ENCODE measurements at regions not wholly inside any gene's neighbourhood (a gene's known extent, or its start where the extent isn't known, plus 50 kb on each side); places are given as distances from the start of the nearest gene placed in this dataset.

DNA sequence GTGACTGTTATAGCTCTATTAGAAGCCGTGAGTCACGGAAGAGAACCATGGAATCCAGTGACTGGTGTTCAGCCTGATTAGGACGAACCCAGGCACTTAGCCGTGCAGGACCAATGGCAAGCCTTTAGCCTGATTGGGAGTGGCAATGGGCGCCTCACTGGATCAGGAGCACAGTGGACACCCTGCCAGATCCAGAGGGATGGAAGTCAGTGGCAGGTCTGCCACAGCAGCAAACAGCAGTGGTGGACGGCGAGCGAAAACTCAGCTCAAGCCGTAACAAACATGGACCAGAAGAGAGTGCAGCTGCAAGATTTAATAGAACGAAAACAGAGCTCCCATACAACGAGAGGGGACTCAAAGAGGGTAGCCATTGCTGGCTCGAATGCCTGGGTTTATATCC, 1326.5 kb downstream of the ADGRL3 start:
- in situ Hi-C loops (cut with HindIII; ENCODE audit: low pct_unique_long_range_greater_than_20kb, low sequenced_read_pairs) (no loop called here), intact Hi-C loops (cut with micrococcal nuclease; ENCODE audit: unreplicated experiment) (no loop called here)
- TF ChIP-seq SIN3A (IDR thresholded peaks at IDR 0.05; ENCODE audit: borderline replicate concordance, insufficient read depth, low read depth, low read length), result no peak
- Histone ChIP-seq H3K4me3 (ENCODE audit: low read depth in 2 of 2, low read length in 2 of 2) (no peak overlapping the region), H3K9me3 (ENCODE audit: control insufficient read depth, insufficient read depth, low read depth, low read length) (no peaks in the 10 kb centered on the region), H3K27me3 (ENCODE audit: control insufficient read depth, insufficient read depth, low read length) (no peaks in the 10 kb centered on the region), H3K4me1 (ENCODE audit: control insufficient read depth, insufficient read depth, low read length) (no peaks in the 10 kb centered on the region), H3K27ac (ENCODE audit: low read length) (no peak overlapping the region), H3K36me3 (ENCODE audit: control insufficient read depth, insufficient read depth, low read length) (no peaks in the 10 kb centered on the region)
- POLR2A ChIA-PET, result no interaction called here
- DNase-seq (ENCODE audit: low read depth, low spot score), result no peak
- BruUV-seq (replicated peaks), result no TSS peak
- ATAC-seq, result no peak
- CTCF ChIA-PET, result no interaction called here

DNA sequence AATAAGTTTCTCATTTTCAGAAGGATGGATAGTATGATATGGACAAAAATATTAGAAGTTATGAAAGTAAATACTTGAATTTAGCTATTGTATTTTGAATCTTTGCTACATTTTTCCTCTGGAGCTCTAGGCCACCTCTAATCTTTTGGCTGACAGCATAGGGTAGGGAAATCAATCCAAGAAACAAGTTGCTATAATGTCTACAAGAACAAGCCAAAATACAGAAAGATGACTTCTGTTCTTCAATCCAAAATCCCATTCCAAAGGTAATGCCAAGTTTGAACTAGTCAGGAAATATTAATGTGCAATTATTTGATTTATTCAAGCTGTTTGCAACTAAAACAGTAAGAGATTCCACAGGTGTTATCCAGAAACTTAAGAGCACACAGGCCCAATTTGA, 1323.1 kb downstream of the ADGRL3 start:
- H3K4me1 ChIP-seq (ENCODE audit: control insufficient read depth, insufficient read depth, low read length), result no peaks in the 10 kb centered on the region
- BruUV-seq (replicated peaks), result no TSS peak
- H3K9me3 ChIP-seq (ENCODE audit: control insufficient read depth, insufficient read depth, low read depth, low read length), result no peaks in the 10 kb centered on the region
- DNase-seq (ENCODE audit: low read depth, low spot score) (no peak), ATAC-seq (no peak)
- no peaks in the 10 kb centered on the region for H3K27me3 ChIP-seq (ENCODE audit: control insufficient read depth, insufficient read depth, low read length)
- no peaks in the 10 kb centered on the region for H3K36me3 ChIP-seq (ENCODE audit: control insufficient read depth, insufficient read depth, low read length)
- no peak overlapping the region for H3K4me3 ChIP-seq (ENCODE audit: low read depth in 2 of 2, low read length in 2 of 2)
- intact Hi-C loops (cut with micrococcal nuclease; ENCODE audit: unreplicated experiment) (no loop called here), in situ Hi-C loops (cut with HindIII; ENCODE audit: low pct_unique_long_range_greater_than_20kb, low sequenced_read_pairs) (no loop called here)
- POLR2A ChIA-PET, result no interaction called here
- CTCF ChIA-PET, result no interaction called here
- TF ChIP-seq, protein P1, sequence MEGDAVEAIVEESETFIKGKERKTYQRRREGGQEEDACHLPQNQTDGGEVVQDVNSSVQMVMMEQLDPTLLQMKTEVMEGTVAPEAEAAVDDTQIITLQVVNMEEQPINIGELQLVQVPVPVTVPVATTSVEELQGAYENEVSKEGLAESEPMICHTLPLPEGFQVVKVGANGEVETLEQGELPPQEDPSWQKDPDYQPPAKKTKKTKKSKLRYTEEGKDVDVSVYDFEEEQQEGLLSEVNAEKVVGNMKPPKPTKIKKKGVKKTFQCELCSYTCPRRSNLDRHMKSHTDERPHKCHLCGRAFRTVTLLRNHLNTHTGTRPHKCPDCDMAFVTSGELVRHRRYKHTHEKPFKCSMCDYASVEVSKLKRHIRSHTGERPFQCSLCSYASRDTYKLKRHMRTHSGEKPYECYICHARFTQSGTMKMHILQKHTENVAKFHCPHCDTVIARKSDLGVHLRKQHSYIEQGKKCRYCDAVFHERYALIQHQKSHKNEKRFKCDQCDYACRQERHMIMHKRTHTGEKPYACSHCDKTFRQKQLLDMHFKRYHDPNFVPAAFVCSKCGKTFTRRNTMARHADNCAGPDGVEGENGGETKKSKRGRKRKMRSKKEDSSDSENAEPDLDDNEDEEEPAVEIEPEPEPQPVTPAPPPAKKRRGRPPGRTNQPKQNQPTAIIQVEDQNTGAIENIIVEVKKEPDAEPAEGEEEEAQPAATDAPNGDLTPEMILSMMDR (IDR thresholded peaks at IDR 0.05), result no peak
- TF ChIP-seq, protein P2, sequence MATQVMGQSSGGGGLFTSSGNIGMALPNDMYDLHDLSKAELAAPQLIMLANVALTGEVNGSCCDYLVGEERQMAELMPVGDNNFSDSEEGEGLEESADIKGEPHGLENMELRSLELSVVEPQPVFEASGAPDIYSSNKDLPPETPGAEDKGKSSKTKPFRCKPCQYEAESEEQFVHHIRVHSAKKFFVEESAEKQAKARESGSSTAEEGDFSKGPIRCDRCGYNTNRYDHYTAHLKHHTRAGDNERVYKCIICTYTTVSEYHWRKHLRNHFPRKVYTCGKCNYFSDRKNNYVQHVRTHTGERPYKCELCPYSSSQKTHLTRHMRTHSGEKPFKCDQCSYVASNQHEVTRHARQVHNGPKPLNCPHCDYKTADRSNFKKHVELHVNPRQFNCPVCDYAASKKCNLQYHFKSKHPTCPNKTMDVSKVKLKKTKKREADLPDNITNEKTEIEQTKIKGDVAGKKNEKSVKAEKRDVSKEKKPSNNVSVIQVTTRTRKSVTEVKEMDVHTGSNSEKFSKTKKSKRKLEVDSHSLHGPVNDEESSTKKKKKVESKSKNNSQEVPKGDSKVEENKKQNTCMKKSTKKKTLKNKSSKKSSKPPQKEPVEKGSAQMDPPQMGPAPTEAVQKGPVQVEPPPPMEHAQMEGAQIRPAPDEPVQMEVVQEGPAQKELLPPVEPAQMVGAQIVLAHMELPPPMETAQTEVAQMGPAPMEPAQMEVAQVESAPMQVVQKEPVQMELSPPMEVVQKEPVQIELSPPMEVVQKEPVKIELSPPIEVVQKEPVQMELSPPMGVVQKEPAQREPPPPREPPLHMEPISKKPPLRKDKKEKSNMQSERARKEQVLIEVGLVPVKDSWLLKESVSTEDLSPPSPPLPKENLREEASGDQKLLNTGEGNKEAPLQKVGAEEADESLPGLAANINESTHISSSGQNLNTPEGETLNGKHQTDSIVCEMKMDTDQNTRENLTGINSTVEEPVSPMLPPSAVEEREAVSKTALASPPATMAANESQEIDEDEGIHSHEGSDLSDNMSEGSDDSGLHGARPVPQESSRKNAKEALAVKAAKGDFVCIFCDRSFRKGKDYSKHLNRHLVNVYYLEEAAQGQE (IDR thresholded peaks at IDR 0.05; ENCODE audit: insufficient read depth in 1 of 2, low read depth in 2 of 2, low read length in 1 of 2), result no peak
- TF ChIP-seq SIN3A (IDR thresholded peaks at IDR 0.05; ENCODE audit: borderline replicate concordance, insufficient read depth, low read depth, low read length) (no peak), TCF7L2 (IDR thresholded peaks at IDR 0.05; ENCODE audit: low read depth, low read length) (no peak), POLR2AphosphoS5 (IDR thresholded peaks at IDR 0.05; ENCODE audit: low read depth, low read length) (no peak)
- H3K27ac ChIP-seq (ENCODE audit: low read length), result no peak overlapping the region

DNA sequence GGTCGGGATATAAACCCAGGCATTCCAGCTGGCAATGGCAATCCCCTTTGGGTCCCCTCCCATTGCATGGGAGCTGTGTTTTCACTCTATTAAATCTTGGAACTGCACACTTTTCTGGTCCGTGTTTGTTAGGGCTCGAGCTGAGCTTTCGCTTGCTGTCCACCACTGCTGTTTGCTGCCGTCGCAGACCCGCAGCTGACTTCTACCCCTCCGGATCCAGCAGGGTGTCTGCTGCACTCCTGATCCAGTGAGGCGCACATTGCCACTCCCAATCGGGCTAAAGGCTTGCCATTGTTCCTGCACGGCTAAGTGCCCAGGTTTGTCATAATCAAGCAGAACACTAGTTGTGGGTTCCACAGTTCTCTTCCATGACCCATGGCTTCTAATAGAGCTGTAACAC, 1322.1 kb downstream of the ADGRL3 start:
- no peaks in the 10 kb centered on the region for H3K36me3 ChIP-seq (ENCODE audit: control insufficient read depth, insufficient read depth, low read length)
- no TSS peak for BruUV-seq (replicated peaks)
- ATAC-seq, result no peak

More for the DNA sequence above, 1322.1 kb downstream of the ADGRL3 start:
- in situ Hi-C loops (cut with HindIII; ENCODE audit: low pct_unique_long_range_greater_than_20kb, low sequenced_read_pairs), result no loop called here
- no peaks in the 10 kb centered on the region for H3K27me3 ChIP-seq (ENCODE audit: control insufficient read depth, insufficient read depth, low read length)
- H3K4me3 ChIP-seq (ENCODE audit: low read depth in 2 of 2, low read length in 2 of 2), result no peak overlapping the region
- TF ChIP-seq, protein P2 (IDR thresholded peaks at IDR 0.05; ENCODE audit: insufficient read depth in 1 of 2, low read depth in 2 of 2, low read length in 1 of 2), result no peak
- no peak for TF ChIP-seq SIN3A (IDR thresholded peaks at IDR 0.05; ENCODE audit: borderline replicate concordance, insufficient read depth, low read depth, low read length)
- TF ChIP-seq TCF7L2 (IDR thresholded peaks at IDR 0.05; ENCODE audit: low read depth, low read length), result no peak
- TF ChIP-seq, protein P1 (IDR thresholded peaks at IDR 0.05), result no peak
- TF ChIP-seq POLR2AphosphoS5 (IDR thresholded peaks at IDR 0.05; ENCODE audit: low read depth, low read length), result no peak
- POLR2A ChIA-PET, result no interaction called here
- no peaks in the 10 kb centered on the region for H3K4me1 ChIP-seq (ENCODE audit: control insufficient read depth, insufficient read depth, low read length)
- intact Hi-C loops (cut with micrococcal nuclease; ENCODE audit: unreplicated experiment), result no loop called here
- no peak overlapping the region for H3K27ac ChIP-seq (ENCODE audit: low read length)
- no peak for DNase-seq (ENCODE audit: low read depth, low spot score)
- CTCF ChIA-PET, result no interaction called here
- H3K9me3 ChIP-seq (ENCODE audit: control insufficient read depth, insufficient read depth, low read depth, low read length), result no peaks in the 10 kb centered on the region

All from Panc1 (cell line).